PC-3 (cell line): ENCODE measurements at regions not wholly inside any gene's neighbourhood (a gene's known extent, or its start where the extent isn't known, plus 50 kb on each side); places are given as distances from the start of the nearest gene placed in this dataset.

ENCODE experiments used
- ATAC-seq: fragments of 200-7000 bp; cut with Tn5 transposase; 2 replicates; pipeline ENCODE4 v1.9.1; 2020; ENCODE audit warnings: mild to moderate bottlenecking, moderate library complexity
- BruUV-seq: library from RNA; stranded (reverse); fragments of 400-500 nt; replicated peaks from 2 replicates; lab custom pipeline; 2021; lab: Mats Ljungman, UMichigan
- CTCF ChIA-PET: fragments of 300-600 bp; sonication (Branson Sonifier 250); formaldehyde crosslinking; loops from one replicate; lab custom pipeline; 2022; ENCODE audit warnings: antibody characterized with exemption; lab: Charles Lee
- POLR2A ChIA-PET: fragments of 300-600 bp; sonication (Branson Sonifier 250); formaldehyde crosslinking; loops from one replicate; lab custom pipeline; 2022; ENCODE audit warnings: antibody characterized with exemption; ENCODE audit not compliant: unreplicated experiment; lab: Charles Lee
- DNase-seq: peaks from one replicate; pipeline ENCODE4 v3.0.0-alpha.2; 2015
- H2AFZ ChIP-seq: fragments of 300-600 bp; sonication (generic); 2 replicates; pipeline ENCODE4 v1.6.0; 2016; ENCODE audit warnings: antibody characterized with exemption, low read length
- H3F3A ChIP-seq: fragments of 300-600 bp; sonication (generic); one replicate; pipeline ENCODE4 v1.6.0; 2017; ENCODE audit warnings: antibody characterized with exemption, low read length, control low read depth, mild to moderate bottlenecking; ENCODE audit not compliant: unreplicated experiment
- H3K27ac ChIP-seq: fragments of 300-600 bp; sonication (generic); 2 replicates; pipeline ENCODE4 v1.5.1; 2016; ENCODE audit warnings: mild to moderate bottlenecking, low read length
- H3K27me3 ChIP-seq: fragments of 300-600 bp; sonication (generic); 2 replicates; pipeline ENCODE4 v1.6.1; 2016; ENCODE audit warnings: low read length, mixed read lengths
- H3K36me3 ChIP-seq: fragments of 300-600 bp; sonication (generic); 2 replicates; pipeline ENCODE4 v1.6.1; 2016; ENCODE audit warnings: low read depth, mixed run types, low read length, mixed read lengths
- H3K4me1 ChIP-seq: fragments of 300-600 bp; sonication (generic); 2 replicates; pipeline ENCODE4 v1.5.1; 2016; ENCODE audit warnings: low read length; ENCODE audit not compliant: insufficient read depth
- H3K4me2 ChIP-seq: fragments of 300-600 bp; sonication (generic); 2 replicates; pipeline ENCODE4 v1.6.0; 2016; ENCODE audit warnings: low read length
- H3K4me3 ChIP-seq: fragments of 300-600 bp; sonication (generic); 2 replicates; pipeline ENCODE4 v1.5.1; 2016; ENCODE audit warnings: mild to moderate bottlenecking, low read length, mixed read lengths
- H3K79me2 ChIP-seq: fragments of 300-600 bp; sonication (generic); 2 replicates; pipeline ENCODE4 v1.6.1; 2017; ENCODE audit warnings: low read length, mixed read lengths
- H3K9ac ChIP-seq: fragments of 300-600 bp; sonication (generic); 2 replicates; pipeline ENCODE4 v1.6.0; 2016; ENCODE audit warnings: mild to moderate bottlenecking, low read length
- H3K9me2 ChIP-seq: fragments of 300-600 bp; sonication (generic); replicated peaks from 2 replicates; pipeline ENCODE4 v1.6.1; 2016; ENCODE audit warnings: mixed run types, low read length, mixed read lengths
- H3K9me3 ChIP-seq: fragments of 300-600 bp; sonication (generic); 2 replicates; pipeline ENCODE4 v1.6.1; 2016; ENCODE audit warnings: low read length, mixed read lengths
- H4K20me1 ChIP-seq: fragments of 300-600 bp; sonication (generic); 2 replicates; pipeline ENCODE4 v1.6.1; 2016; ENCODE audit warnings: low read length, mixed read lengths
- EZH2 ChIP-seq: fragments of 300-600 bp; sonication (generic); IDR thresholded peaks from one replicate; pipeline ENCODE4 v1.6.1; 2017; ENCODE audit warnings: antibody characterized with exemption, mild to moderate bottlenecking, low read length; ENCODE audit not compliant: unreplicated experiment
- EZH2phosphoT487 ChIP-seq: fragments of 300-600 bp; sonication (generic); IDR thresholded peaks from 2 replicates; pipeline ENCODE4 v1.6.1; 2018; ENCODE audit warnings: mild to moderate bottlenecking, antibody characterized with exemption, low read length, borderline replicate concordance
- intact Hi-C: fragments of 100-400 bp; cut with micrococcal nuclease; formaldehyde crosslinking; loops from 2 replicates; pipeline ENCODE4 v1.9.0; 2023
- TF ChIP-seq, protein P1 (sequence below): fragments of 300-600 bp; sonication (generic); conservative IDR thresholded peaks from 2 replicates; pipeline ENCODE4 v1.5.1; 2017; ENCODE audit warnings: antibody characterized with exemption, low read depth, mild to moderate bottlenecking, low read length

DNA sequence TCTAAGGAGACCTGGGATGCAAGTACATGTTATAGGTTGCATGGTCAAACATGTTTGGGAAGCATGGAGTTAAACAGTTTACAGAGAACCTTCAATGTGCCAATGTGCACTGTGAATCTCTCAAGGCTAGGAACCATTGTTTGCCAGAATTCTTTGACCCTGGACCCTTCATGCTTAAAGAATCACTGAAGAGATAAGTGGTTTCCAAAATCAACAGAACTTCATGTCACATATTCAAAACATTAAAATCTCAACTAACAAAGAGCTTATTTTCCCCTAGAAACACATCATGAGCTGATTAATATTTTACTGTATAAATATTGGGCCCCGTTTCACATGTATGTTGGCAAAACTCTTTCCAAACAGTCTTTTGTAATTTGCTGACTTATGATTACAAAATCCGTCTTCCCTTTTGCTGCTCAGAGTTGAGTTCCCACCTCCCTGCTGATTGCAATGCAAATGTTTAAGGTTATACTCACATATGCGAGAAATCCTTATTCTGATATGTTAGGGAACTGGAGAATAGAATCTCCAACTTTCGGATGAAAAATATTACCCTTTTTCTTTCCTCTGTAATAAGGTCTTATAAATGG, 380.2 kb downstream of the DIPK2A start:
- Histone ChIP-seq H3F3A (no peaks in the 10 kb centered on the region), H3K27ac (no peak overlapping the region), H3K27me3 (no peaks in the 10 kb centered on the region), H3K4me2 (no peak overlapping the region), H3K4me3 (no peak overlapping the region), H3K9me2 (no peaks in the 10 kb centered on the region), H4K20me1 (no peaks in the 10 kb centered on the region), H2AFZ (no peak overlapping the region), H3K9me3 (no peaks in the 10 kb centered on the region), H3K79me2 (no peaks in the 10 kb centered on the region), H3K36me3 (no peaks in the 10 kb centered on the region), H3K4me1 (no peaks in the 10 kb centered on the region), H3K9ac (no peak overlapping the region)
- BruUV-seq = no TSS peak
- no peak for ATAC-seq
- DNase-seq = no peak
- POLR2A ChIA-PET = no interaction called here
- intact Hi-C loops = no loop called here
- TF ChIP-seq, protein P1, sequence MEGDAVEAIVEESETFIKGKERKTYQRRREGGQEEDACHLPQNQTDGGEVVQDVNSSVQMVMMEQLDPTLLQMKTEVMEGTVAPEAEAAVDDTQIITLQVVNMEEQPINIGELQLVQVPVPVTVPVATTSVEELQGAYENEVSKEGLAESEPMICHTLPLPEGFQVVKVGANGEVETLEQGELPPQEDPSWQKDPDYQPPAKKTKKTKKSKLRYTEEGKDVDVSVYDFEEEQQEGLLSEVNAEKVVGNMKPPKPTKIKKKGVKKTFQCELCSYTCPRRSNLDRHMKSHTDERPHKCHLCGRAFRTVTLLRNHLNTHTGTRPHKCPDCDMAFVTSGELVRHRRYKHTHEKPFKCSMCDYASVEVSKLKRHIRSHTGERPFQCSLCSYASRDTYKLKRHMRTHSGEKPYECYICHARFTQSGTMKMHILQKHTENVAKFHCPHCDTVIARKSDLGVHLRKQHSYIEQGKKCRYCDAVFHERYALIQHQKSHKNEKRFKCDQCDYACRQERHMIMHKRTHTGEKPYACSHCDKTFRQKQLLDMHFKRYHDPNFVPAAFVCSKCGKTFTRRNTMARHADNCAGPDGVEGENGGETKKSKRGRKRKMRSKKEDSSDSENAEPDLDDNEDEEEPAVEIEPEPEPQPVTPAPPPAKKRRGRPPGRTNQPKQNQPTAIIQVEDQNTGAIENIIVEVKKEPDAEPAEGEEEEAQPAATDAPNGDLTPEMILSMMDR = no peak
- TF ChIP-seq EZH2 (no peak), EZH2phosphoT487 (no peak)
- CTCF ChIA-PET = no interaction called here

DNA sequence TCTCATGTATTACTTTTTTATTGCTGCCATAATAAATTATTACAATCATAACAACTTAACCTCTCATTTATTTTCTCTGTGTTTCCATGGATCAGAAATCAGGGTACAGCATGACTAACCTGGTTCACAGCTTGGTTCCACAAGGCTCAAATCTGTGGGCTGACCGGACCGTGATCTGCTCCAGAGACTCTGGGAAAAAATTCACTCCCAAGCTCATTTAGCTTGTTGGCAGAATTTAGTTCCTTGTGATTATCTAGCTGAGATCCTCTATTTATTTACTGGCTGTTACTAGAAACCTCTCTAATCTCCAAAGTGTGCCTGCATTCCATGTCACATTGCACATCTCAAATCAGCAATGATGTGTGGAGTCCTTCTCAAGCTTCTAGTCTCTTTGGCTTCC, 386.6 kb downstream of the DIPK2A start:
- intact Hi-C loops = no loop called here
- no TSS peak for BruUV-seq
- TF ChIP-seq EZH2phosphoT487 (no peak), EZH2 (no peak)
- TF ChIP-seq, protein P1 = no peak
- Histone ChIP-seq H3K9ac (no peak overlapping the region), H3K4me1 (peaks cover 32% of the 10 kb centered on the region), H4K20me1 (no peaks in the 10 kb centered on the region), H3K4me3 (no peak overlapping the region), H3K27ac (no peak overlapping the region), H3K36me3 (no peaks in the 10 kb centered on the region), H3K9me2 (no peaks in the 10 kb centered on the region), H3K9me3 (no peaks in the 10 kb centered on the region), H3K79me2 (no peaks in the 10 kb centered on the region), H2AFZ (no peak overlapping the region), H3K4me2 (no peak overlapping the region), H3F3A (no peaks in the 10 kb centered on the region), H3K27me3 (no peaks in the 10 kb centered on the region)
- DNase-seq (no peak), ATAC-seq (no peak)
- ChIA-PET POLR2A (no interaction called here), CTCF (no interaction called here)

DNA sequence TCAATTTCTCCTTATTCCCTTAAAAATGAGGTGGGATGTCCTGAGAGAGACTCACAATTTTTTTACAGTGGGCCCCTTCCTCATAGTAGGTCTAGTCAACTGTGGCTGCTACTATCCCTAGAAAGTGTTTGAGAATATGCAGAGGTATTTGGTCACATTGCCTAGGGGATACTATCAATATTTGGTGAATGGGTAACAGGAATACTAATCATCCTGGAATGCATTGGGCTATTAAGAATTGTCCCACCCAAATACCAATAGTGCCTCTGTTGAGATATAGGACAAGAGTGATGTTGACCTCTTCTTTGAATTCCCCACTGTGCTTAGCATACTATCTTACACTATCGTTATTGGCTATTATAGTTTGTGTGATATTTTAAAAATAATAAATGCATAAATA, 389.4 kb downstream of the DIPK2A start:
- intact Hi-C loops = no loop called here

More for the DNA sequence above, 389.4 kb downstream of the DIPK2A start:
- H3F3A ChIP-seq = no peaks in the 10 kb centered on the region
- H3K9me2 ChIP-seq = no peaks in the 10 kb centered on the region
- TF ChIP-seq, protein P1 = no peak
- TF ChIP-seq EZH2phosphoT487 = no peak
- TF ChIP-seq EZH2 = no peak
- H3K36me3 ChIP-seq = no peaks in the 10 kb centered on the region
- no peak overlapping the region for H3K9ac ChIP-seq
- H3K4me3 ChIP-seq = no peak overlapping the region
- peak overlapping the region; percentile 14 for H3K4me2 ChIP-seq
- ATAC-seq (peak; percentile 35; the same call in 1 of the 2 replicates), DNase-seq (peak; percentile 70)
- H3K79me2 ChIP-seq = no peaks in the 10 kb centered on the region
- H3K4me1 ChIP-seq = peaks cover 32% of the 10 kb centered on the region
- H3K9me3 ChIP-seq = no peaks in the 10 kb centered on the region
- H2AFZ ChIP-seq = no peak overlapping the region
- H3K27me3 ChIP-seq = no peaks in the 10 kb centered on the region
- H4K20me1 ChIP-seq = no peaks in the 10 kb centered on the region
- POLR2A ChIA-PET = interaction anchor here (0.6 kb wide), 1 partner anchor 429 kb away, joined by 3 read pairs; no protein-coding TSS in a partner anchor
- BruUV-seq = no TSS peak
- CTCF ChIA-PET = no interaction called here
- H3K27ac ChIP-seq = peak overlapping the region; percentile 76
